ENCODE measurements at regions not wholly inside any gene's neighbourhood (a gene's known extent, or its start where the extent isn't known, plus 50 kb on each side); places are given as distances from the start of the nearest gene placed in this dataset.

DNA sequence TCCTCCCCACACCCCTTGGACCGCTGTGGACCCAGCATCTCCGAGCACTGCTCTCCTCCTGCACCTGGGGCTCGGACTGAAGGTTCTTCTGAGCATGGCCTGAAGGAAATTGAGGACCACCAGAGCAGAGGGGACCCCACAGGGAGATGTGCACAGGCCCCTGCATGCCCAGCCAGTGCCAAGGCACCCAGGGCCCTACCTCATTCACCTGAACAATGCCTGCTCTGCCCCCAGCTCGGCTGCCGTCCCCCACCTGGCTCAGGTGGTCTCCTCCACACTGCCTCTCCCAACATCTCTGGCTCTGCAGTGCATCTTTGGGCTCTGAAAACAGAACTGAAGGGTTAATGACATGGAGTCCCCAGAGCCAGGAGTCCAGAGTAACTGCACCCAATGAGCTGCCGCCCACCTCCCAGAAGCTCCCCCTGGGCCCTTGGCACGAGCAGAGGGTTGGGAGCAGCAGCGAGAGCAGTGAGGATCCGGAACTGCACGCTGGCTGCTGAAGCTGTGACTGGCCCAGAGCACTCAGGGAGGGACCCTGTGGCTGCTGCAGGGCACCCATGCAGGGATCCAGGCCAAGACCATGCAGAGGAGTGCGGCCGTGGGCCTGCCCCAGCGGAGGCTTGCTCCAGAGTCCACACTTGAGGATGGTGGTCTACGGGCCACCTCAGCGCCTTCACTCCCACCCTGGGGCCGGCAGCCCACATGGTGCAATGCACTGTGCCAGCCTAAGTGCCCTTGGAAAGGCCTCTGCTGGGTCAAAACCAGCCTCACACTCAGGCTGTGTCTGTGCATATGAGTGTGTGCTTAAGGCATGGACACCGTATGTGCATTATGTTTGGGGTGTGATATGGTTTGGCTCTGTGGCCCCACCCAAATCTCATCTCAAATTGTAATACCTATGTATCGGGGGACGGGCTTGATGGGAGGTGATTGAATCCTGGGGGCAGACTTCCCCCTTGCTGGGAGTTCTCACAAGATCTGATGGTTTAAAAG, 686.1 kb downstream of the TBC1D22A start:
- no peak for DNase-seq

DNA sequence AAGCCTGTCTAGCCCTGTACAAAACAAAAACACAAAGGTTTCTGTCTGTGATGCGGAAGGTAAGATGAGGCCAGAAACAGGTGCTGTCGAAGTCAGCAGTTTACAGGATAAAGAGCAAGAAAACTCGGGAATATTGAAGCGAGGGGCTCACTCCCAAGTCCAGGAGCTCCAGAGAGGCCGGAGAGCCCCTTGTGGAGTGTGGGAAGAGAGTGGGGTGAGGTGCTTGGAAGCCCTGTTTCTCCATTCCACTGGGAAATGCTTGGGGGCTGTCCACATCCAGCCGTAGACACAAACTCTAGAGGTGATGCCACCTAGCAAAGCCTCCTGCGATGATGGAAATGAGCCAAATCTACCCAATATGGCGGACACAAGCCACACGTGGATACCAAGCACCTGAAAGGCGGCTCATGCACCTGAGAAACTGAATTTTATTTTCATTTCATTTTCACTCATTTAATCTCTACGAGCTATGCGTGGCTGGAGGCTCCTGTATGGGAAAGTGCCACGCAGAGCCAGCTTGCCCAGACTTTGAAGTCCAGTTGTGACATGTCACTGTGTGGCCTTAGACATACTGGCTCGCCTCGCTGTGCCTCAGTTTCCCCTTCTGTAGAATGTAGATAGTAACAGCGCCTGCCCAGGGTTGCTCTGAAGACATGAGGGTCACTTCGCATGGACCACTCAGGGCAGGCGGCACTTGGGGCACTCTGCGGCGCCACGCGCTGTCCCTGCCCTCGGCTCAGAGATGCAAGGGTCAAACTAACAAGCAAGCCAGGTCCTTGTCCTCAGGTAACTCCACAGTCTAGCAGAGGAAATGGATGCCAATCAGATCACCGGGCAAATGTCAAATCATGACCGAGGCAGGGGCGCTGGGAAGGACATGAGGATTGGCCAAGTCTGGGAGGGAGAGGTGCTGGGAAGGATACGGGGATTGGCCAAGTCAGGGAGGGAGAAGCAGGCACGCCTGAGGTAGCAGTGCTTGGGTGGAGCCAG, 684.7 kb downstream of the TBC1D22A start:
- DNase-seq = no peak

DNA sequence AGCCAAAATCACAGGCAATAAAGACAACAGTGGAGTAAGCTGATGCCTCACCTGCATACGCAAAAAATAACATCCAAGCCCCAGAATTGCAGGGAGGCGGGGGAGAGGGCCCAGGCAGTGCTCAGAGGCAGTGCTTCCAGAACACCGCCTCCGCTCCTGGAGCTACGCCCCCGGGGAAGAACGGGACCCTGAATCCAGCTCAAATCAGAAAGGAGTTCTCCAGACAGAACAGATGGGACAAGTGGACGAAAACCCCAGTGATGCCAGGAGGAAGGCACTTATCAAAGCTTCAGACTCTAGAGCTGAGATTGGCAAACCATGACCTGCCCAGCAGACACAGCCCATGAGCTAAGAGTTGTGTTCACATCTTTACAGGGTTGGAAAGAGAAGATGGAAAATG, 683.9 kb downstream of the TBC1D22A start:
- DNase-seq = no peak

DNA sequence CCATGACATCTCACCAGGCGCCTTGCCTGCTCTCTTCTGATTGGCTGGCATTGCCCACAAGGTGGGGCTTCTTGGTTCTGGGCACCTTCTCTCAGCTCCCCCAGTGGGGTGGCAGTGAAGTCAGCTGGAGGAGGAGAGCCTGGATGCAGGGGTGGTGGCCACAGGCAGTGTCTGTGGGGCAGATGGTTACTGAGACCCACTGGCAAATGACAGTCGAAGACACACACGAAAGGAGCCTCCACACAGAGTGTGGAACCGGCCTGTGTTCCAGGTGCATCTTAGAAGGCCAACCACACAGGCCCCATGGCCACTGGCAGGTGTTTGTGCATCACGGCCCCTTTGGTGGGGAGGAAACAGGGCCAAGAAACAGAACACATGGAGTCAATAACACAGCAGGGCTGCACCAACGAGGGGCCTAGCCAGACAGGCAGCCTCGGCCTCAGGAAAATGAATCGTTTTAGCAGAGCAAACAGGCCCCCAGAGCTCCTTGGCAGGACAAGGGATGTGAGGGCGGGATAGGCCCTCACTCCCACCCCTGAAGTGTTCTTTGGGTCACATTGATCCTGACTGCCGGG, 683.4 kb downstream of the TBC1D22A start:
- DNase-seq = no peak

DNA sequence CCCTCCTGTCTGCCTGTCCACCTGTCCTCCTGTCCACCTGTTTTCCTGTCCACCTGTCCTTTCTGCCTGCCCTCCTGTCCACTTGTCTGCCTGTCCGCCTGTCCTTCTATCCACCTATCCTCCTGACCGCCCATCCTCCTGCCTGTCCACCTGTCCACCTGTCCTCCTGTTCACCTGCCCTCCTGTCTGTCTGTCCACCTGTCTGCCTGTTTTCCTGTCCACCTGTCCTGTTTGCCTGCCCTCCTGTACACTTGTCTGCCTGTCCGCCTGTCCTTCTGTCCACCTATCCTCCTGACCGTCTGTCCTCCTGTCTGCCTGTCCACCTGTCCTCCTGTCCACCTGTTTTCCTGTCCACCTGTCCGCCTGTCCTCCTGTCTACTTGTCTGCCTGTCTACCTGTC, 682.8 kb downstream of the TBC1D22A start:
- no peak for DNase-seq

DNA sequence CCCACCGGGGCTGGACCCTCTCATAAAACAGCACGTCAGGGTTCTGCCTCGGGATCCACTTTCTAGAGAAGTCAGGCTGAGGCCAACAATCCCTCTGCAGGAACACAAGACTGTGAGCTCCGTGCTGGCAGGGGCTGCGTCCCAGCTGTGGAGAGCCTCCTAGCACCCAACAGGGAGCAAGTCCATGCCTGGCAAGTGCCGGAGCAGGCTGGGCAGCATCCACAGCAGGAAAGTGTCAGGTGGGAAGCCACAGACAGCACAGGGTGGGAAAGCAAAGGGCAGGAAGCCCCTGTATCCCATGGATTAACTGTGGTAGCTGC, 682.3 kb downstream of the TBC1D22A start:
- DNase-seq = no peak

DNA sequence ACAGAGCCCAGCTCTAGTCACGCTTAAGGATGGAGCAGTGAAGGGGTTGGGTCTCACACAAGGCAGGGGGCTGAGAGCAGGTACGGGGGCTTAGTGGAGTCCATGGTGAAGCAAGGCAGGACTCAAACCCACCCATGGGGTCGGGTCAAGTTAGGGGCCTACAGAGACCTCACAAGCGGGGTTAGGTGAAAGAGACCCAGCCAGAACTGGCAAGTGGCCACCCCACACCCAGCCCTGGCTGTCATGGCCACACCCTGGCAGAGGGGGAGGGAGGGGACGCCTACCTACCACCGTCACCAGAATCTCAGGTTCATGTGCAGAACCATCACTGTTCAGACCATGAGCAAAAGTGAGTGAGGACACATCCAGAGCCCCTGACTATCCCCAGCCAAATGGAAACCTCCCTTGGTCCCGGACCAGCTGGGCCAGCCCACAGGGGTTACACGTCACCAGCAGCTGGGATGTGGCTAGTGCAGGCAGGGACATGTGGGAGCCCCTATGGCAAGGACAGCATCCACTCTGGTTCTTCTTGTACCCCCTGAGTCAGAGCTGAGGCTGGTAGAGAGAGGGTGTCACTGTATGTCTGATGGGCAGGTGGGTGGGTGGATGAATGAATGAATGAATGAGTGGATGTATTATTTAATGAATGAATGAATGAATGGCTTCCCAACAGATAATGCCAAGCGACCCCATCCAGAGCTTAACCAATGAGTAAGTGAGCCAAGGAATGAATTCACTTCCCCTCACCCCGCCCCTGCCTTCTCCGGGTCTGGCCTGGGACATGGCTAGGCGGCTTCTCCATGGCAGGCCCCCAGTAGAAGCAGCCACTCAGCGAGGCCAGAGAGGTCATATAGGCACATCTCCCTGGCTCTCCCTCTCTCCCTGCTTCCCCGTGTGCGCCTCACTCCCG, 681.6 kb downstream of the TBC1D22A start:
- no peak for DNase-seq

DNA sequence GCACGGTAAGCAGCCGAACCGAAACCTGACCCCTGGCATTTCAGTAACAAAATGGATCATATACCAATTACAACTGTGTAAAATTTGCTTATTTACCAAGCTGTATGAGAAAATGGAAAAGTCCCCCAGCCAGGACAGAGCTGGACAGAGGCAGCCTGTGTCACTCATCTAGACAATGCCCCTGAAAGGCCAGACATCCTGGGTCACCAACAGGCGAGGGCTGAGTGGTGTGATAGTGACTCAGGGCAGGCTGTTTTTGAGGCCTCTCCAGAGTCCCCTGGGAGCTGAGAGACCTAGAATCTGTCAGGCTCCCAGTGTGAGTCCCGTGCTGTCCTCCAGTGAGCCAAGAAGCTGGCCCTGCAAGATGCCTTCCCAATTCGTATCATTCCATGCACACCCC, 680.4 kb downstream of the TBC1D22A start:
- DNase-seq = no peak

DNA sequence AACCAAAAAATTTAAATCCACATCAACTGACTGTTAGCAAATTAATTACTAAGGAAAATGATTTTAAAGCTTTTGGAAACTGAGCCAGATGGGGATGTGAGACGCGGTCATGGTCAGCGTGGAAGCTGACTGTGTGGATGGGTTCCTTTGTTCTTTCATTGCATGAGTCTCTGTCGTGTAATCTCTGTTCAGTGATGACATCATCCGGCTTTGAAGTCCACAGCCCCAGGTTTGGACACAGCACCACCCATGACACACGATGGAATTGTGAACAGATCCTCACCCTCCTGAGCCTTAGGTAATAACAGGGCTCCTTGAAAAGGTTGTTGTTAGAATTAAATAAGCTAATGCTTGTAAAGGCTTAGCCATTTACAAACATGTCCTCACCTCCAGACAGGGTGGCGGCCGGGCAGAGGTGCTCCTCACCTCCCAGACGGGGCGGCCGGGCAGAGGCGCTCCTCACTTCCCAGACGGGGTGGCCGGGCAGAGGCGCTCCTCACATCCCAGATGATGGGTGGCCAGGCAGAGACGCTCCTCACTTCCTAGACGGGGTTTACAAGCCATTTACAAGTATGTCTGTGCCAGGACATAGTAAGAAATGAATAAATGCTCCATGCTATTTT, 677.3 kb downstream of the TBC1D22A start:
- no peak for DNase-seq

DNA sequence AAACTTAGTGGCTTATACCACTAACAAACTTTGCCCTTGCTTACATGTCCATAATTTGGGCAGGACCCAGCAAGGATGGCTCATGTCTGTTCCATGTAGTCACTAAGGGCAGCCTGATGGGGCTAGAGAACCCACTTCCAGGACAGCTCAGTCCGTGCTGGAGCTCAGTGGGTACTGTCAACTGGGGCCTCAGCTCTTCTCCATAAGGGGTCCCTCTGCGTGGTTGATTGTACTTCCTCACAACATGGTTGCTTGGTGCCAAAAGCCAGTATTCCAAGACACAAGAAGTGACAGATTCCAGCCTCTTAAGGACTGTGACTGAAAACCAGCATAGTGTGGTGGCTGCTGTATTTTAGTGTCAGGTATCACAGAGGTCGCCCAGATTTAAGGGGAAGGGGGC, 675.2 kb downstream of the TBC1D22A start:
- DNase-seq = no peak

DNA sequence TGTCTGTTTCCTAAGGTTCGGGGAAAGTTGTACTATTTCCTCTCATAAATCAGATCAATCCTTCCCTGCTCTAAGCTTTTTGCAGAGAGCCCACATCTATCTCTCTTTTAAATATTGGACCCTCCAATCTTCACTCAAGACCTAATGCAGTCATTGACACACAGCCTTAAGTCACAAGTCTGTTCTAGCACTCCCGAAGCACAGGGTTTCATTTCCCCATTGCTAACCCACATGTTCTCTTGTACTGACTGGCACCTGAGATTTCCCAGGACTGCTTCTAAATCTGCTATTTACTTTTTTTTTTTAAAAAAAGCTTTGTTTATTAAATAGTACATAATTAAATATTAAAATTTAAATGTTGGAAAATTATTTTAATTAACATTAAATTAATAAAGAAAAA, 674.7 kb downstream of the TBC1D22A start:
- DNase-seq = no peak

DNA sequence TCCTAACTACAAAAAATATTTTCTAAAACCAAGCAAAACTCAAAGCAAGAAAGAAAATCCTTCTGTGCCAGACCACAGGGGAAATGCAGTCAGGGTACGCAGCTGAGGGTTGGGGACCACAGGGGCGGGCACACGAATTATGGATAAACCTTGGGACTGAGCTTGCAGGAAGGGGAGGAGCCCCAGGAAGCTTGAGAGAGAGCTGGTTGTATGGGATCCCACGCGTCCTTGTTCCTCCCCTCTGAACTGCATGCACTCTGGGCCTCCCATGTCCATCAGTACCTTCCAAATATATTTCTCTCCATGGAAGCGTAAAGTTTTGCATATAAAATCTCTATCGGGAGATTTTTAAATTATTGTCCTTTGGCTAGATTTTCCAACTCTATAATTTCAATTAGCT, 673.4 kb downstream of the TBC1D22A start:
- no peak for DNase-seq

DNA sequence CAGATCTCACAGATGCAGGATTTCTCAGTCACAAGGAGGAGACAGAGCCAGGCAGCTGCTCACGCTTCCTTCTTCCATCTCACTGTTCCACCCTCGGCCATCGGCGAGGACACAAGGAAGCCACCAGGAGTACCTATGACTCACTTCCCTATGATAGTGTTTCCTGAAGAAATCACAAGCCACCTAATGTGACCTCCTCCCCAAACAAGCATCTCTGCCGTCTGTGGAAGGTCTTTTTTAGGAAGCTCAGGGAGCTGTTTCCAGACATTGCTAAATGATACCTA, 672.7 kb downstream of the TBC1D22A start:
- no peak for DNase-seq

DNA sequence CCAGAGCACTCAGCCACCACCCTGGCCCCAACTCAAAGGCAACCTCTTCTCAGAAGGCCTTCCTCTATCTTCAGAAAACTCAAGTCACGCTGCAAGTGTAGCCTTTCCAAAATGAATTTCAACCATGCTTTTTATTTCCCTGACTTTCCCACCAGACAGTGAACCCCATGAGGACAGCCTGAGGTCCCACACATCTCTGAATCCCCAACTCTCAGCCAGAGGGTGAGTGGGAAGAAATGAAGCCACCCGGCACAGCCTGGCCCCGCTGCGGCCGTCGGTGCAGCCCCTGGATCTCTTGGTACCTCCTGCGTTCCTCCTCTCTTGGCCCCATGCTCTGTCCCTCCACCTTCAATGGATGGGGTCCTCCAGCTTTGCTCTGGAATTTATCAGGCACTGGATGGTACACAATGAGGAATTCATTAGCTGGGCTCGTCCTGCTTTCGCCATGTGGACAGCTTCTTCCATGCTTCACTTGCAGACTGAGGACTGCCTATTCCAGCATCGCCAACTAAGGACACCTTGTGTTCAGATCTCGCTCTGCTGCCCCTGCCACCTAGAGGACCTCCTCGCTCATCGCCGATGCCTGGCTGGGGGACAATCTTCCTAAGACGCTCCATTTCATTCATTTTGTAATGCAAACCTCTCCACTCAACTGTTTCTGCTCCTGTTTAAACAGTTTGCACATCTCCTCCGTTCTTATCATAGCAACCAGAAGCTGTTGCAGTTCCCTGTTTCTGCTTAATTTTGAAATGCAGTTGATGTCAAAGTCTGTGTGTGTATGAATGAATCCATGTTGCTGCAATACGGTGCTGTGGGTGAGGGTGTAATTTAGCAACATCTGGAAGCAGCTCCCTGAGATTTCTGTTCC, 672.1 kb downstream of the TBC1D22A start:
- DNase-seq = no peak

DNA sequence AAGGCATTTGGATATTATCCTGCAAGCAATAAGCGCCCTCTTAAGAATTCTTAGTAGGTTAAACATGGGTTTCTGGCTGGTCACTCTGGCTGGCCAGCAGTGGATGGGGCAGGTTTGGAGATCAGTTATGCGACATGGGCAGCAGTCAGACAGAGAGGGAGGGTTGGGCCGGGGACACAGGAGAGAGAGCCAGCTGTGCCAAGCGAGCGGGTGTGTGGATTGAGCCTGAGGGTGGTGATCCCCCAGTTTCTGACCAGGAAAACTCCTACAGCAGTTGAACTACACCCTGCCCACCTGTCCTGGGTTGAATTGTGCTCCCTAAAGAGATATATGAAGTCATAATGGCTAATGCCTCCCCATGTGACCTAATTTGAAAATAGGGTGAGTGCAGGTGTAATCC, 671.2 kb downstream of the TBC1D22A start:
- DNase-seq = no peak

DNA sequence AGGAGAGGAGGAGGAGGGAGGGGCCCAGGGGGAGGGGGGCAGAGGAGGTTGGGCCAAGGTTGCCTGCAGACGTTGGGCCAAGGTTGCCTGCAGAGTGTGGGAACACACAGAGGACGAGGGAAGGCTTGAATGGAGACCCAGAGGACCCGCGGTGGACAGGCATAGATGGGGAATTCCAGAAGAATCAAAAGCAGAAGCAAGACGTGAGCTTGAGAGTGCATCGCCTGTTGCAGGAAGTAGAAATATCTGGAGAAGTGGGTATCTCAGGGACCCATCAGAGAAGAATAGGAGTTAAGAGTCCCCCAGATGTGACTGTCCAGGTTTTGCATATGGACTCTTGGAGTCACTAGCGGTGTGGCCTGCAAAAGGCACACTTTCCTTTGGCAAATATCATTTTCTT, 670.2 kb downstream of the TBC1D22A start:
- no peak for DNase-seq

DNA sequence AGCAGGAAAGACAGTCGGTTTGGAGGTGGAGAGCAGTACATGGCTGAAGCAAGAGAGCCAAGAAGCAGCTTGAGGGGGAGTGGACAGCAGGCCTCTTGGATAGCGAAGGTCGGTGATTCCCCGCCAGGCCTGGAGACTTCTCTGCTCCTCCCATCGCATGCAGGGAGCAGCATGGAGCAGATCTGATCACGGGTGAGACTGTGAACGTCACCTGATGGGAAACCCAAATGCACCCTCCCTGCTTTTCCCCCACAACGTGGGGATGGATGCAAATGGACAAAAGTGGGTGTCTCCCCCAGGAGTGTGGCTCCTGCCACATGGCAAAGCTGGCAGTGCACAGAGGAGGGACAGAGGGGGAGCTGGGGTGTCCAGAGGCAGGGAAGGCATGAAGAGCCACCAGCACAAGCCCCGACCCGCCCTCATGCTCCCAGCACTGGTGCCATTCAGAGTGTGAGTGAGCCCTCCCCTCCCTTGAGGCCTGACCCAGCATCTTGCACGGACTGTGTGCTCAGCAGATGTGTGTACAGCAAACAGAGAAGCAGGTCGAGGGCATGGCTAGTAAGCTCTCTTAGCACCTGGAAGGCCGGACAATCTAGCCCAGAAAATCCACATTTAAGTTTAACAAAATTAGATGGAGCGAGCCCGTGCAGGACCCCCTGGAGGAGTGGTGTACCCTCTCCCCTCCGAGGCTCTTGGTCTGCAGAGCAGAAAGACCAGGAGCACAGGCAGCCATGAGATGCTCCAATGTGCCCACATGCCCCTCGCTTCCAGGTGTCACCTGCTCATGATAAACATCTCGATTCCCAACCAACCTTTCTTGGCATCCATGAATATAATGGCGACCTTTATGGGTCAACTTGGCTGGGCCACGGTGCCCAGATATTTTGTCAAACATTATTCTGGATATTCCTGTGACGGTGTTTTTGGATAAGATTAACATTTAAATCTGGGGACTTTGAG, 661.7 kb downstream of the TBC1D22A start:
- no peak for DNase-seq

DNA sequence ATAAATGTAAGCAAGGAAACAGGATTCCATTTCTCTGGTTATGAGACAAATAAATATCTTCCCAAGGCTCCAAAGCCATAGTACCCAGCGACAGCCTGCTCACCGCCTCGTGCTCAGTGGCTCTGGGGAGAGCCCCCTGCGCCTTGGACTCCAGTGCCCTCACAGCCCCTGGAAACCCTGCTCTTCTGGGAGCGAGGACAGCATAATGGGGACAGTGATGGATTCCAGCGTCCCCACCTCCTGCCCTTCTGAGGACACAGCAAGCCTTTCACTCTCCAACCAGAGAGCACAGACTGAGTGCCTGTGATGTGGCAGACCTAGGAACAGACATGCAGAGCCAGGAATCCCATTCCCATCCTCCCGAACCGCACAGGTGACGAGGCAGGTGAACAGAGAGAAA, 660.8 kb downstream of the TBC1D22A start:
- DNase-seq = no peak

DNA sequence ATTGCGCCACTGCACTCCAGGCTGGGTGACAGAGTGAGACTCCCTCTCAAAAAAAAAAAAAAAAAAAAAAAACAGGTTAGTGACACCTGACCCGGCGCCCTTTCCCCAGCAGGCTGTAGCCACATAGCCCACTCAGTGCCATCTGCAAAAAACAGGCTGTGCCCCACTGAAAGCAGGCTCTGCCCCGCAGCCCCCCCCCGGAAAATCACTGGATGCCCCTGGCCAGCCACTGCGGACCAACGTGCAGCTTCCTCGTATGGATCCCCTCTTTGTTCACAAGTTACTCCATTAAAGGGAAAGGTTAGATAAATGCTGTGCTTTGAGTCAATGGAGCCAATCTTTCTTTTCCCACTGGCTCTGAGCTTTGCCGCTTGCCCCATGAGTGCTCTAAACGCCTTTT, 660.3 kb downstream of the TBC1D22A start:
- DNase-seq = no peak

DNA sequence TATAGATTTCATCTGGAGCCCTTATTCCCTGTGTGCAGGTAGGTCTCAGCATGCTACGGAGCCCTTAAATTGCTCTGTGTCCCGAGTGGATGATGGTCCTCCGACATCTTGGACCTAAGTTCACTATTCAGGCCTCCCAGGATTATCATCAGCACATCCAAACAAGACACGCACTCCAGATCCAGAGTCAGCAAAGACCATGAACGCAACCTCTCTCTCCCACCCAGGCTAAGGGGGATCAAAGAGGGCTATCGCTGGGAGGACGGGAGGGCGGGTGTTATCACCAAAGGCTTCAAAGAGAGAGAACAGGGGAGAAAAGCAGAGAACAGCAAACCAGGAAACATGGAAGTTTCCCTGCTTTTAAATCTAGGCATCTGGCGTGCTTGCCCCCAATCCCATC, 659.4 kb downstream of the TBC1D22A start:
- no peak for DNase-seq

All from CD4-positive, alpha-beta T cell treated with Interleukin-17A for 4 hours (primary cell).